HG03469 (cell line): ENCODE measurements at regions not wholly inside any gene's neighbourhood (a gene's known extent, or its start where the extent isn't known, plus 50 kb on each side); places are given as distances from the start of the nearest gene placed in this dataset.

ENCODE experiments used
- ATAC-seq: cut with Tn5 transposase; IDR thresholded peaks from one replicate; pipeline ENCODE4 v1.9.1; 2021; ENCODE audit warnings: mild to moderate bottlenecking, moderate library complexity, moderate number of reproducible peaks; ENCODE audit not compliant: unreplicated experiment

DNA sequence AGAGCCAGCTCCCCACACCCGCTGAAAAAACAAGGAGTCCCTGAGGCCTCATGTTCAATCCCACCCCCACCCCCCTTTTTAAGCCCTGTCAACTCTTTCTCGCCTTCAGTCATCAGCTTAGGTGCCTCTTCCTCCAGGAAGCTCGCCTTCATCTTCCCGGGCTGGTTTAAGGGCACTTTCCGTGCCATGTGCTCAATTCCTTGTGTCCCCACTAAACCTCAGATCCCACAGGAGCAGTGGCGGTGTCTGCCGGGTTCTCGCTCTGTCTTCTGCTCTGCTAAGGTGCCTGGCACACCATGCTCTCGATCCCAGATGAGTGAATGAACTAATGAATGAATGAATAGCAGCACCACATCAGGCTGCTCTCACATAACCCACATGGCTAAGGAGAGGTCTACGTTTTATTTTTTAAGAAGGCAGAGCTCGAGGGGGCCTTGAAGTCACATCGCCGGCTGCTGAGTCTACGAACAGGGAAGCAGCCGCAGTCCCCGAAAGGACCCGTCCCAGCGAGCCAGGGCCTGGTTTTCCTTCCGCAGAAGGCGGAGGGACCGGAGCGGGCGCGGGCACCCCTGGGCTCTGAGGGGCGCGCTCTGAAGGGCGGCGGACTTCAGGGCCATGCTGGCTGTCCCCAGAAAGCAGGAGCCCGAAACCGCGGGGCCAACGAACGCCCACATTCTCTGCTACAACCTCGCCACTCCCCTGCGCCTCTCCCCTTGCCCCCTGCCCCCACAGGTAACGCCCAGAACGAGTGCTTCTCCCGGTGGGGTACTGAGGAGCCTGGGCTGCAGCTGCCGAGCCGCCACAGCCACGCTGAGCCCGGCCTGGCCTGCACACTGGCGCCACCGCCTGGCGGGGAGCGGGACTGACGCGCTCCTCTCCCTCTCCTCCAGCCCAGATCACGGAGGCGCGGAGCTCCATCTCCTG lies 73.4 kb upstream of the KCNMA1 start:
- ATAC-seq: peak; percentile 78

DNA sequence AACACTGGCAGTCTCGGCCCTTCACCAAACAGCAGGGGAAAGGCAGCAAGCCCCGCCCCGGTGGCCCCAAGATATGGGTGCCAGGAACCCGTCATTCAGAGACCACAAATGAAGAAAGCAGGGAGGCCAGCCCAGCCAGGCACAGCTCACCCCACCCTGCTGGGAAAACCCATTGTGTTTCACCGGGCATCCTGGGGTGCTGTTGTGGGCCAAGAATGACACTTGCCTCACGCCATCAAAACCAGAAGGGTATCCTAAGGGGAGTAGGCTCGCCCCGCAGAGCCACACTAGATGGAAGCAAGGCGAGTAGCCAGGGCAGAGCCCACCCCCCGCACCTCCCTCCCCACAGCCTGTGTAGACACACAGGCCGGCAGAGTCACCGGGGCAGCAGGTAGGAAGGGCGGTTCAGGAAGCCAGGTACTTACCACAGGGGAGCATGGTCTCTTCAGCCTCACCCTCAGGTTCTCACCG lies 72.5 kb upstream of the KCNMA1 start:
- ATAC-seq: no peak

DNA sequence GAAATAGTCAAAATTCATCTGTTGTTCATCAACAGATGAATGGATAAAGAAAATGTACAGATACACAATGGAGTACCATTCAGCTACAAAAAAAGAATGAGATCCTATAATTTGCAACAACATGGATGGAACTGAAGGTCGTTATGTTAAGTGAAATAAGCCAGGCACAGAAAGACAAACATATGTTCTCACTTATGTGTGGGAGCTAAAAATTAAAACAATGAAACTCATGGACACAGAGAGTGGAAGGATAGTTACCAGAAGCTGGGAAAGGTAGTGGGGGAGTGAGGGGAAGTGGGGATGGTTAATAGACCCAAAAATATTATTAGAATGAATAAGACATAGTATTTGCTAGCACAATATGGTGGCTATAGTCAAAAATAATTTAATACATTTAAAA lies 70.0 kb upstream of the KCNMA1 start:
- ATAC-seq: no peak

DNA sequence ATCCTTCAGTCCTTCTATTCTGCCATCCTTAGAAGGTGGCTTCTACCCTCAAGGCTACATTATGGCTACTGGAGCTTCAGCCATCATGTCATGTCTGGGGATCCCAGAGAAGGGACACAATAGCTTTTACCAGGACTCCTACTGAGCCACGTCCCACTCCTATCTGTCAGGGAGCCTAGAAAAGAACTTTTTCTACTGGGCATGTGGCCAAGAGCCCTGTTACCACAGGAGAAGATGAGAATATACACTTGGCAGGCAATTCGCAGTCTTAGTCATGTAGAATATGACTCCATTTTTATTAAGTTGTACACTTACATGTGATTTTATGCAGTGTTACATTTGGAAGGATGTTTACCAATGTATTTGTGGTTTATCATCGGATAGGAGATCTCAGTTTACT lies 64.6 kb upstream of the KCNMA1 start:
- no peak for ATAC-seq

DNA sequence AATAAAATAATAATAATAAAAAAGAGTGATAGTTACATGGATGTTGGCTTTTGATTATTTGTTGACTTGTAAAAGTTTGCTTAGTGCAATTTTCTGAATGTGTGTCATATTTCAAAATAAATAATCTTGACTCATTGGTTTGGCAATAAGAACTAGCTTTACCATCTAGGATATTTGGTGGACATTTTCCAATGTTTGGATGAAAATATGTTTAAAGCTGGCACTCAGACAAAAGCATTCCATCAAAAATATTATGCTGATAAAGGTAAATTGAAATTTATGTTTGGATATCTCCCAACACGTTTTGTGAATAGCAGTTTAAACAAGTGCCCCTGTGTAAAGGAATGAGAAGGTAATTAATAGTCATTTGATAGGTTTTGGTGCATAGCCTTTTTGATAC lies 62.5 kb upstream of the KCNMA1 start:
- no peak for ATAC-seq

DNA sequence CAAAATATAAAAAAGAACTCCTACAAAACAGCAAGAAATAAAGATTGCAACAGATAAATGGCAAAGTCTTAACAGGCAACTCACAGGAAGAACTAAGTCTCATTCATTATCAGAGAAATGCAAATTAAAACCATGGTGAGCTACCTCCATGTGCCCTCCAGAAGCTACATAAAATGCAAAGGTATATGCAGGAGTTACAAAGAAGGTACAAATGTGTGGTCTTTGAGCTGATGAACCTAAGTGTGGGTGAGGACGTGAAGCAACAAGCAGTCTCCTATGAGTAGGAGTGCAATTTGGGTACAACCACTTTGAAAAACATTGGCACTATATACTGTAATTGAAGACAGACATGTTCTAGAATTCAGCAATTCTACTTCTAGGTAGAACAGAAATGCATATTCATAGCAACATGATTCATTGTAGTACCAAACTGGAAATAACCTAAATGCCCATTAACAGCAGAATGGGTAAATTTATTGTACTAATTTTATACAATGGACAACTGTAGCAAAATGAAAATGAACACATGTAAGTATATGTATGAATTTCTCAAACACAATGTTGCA lies 61.6 kb upstream of the KCNMA1 start:
- no peak for ATAC-seq

DNA sequence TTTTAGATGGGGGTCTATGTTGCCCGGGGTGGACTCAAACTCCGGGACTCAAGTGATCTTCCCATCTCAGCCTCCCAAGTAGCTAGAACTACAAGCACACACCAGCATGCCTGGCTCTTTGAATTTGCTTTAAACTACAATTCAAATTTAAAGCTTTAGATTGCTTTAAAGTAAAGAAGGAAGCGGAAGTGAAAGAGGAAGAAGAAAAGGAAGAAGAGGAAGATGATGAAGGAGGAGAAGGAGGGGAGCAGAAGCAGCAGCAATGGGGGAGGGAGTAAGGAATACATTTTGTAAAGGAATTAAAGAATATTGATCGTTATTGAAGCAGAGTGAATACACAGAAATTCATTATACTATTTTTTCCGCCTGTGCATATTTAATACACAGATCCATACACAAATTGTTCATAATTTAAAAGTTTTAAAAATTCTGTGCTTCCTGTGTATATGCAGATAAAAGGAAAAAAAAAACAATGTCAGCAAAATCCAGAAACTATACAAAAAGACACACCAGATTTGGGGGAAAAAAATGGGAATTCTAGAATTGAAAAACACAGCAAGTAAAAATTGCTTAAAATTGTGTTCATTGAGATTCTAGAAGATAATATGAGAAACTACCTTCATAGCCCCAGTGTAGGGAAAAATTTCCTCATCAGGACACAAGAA lies 60.8 kb upstream of the KCNMA1 start:
- ATAC-seq: no peak

DNA sequence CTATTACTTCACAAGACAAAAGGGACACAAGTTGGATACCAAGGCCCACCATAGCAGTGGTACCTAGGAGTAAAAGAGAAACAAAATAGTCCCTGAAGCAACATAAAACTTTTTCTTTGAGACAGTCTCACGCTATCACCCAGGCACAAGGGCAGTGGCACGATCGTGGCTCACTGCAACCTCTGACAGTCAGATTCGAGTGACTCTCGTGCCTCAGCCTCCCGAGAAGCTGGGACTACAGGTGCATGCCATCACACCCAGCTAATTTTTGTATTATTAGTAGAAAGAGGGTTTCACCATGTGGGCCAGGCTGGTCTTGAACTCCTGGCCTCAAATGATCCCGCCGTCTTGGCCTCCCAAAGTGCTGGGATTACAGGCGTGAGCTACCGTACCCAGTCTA lies 59.0 kb upstream of the KCNMA1 start:
- ATAC-seq: no peak

DNA sequence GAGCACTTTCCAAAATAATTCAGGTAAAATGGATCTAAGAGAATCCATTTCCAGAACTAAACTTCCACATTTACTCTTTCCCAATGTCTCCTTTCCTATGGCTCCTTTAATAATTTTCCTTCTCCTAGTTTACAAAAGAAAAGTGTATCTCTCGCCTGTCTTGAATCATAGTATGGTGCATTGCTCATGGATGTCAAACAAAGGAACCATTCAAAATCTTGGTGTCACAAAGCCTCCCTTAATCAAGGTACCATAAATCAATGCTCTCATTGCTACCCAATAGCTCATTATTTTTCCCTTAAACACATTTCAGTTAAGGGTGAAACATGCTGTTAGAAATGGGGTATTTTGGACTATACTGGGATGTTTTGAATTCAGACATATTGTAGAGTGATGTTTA lies 57.6 kb upstream of the KCNMA1 start:
- no peak for ATAC-seq

DNA sequence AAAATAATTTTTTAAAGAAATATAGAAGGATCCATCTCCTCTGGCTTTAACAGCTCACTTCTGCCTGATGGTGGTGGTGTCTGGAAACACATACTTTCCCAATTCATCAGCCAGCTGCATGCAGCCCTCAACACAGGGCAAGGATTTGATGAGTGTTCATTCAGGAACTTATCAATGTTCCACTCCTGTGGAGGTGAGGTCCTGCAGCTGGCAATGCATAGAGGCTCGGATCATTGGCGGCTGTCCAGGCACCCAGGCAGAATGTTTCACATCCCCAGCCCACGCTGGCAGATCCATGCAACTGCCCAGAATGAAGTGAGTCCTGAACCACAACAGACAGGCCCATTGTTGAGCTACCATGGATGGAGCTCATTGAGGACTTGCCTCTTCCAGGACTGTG lies 55.2 kb upstream of the KCNMA1 start:
- ATAC-seq: no peak

DNA sequence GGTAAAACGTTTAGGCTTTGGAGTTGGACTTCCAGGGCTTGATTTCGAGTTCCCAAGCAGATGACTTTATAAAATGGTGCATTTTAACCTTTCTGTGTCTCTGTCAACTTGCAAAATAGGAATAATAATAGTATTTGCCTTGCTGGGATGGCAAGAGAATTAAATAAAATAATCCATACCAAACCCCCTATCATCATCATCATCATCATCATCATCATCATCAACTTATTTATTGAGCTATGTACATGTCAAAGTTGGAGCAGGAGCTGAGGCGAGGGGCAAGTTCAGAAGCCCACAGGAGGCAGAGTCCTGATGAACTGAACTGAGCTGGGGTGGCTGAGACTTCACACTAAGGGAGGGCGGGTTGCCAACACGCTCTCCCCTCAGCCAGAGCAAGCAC lies 51.7 kb upstream of the KCNMA1 start:
- ATAC-seq: no peak

DNA sequence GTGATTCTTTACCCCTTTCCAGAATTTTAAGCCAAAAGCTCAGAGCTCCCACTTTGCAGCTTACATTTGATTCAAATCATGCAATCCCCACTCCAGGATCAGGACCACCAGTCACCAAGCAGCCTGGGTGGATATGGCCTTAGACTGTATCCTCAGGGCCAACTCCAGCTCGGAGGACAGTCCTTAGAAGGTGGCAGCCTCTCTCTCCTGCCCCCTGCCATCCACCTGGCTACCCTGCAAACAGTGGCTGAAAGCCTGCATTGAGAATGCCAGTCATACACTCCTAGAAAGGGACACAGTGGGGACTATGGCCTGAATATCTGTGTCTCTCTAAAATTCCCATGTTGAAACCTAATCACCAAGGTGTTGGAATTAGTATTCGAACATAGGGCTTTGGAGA lies 50.0 kb upstream of the KCNMA1 start:
- no peak for ATAC-seq
